GM19043 (cell line): ENCODE measurements at regions not wholly inside any gene's neighbourhood (a gene's known extent, or its start where the extent isn't known, plus 50 kb on each side); places are given as distances from the start of the nearest gene placed in this dataset.
A peak's percentile ranks its signal among the peaks of the same experiment; 100 is the strongest.
"Not testable (repeated sequence)": the region's sequence is repeated elsewhere in the genome, so short reads cannot be mapped to it uniquely, and the experiment has no call there.

Experiments
- ATAC-seq: cut with Tn5 transposase; IDR thresholded peaks from one replicate; pipeline ENCODE4 v1.9.1; 2021; ENCODE audit warnings: low read depth; ENCODE audit not compliant: unreplicated experiment

DNA sequence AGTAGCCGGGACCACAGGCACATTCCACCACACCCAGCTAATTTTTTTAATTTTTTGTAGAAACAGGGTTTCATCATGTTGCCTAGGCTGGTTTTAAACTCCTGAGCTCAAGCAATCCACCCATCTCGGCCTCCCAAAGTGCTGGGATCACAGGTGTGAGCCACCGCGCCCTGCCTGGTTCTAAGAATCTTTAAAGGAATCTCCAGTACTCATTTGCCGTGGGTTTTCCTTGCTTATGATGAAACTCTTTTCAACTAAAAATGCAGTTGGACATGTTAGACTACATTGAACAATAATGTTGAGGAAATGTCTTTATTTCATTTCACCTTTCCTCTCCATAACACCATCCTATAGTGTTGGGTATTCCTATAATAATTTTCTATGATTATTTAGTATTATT lies 121.6 kb downstream of the ZNF281 start:
- ATAC-seq: no peak

DNA sequence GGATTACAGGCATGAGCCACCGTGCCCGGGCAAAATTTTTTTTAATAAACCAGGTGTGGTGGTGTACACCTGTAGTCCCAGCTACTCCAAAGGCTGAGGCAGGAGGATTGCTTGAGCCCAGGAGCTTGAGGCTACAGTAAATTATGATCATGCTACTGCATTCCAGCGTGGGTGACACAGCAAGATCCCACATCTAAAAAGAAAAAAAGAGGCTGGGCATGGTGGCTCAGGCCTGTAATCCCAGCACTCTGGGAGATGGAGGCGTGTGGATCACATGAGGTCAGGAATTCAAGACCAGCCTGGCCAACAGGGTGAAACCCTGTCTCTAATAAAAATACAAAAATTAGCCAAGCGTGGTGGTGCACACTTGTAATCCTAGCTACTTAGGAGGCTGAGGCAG lies 125.6 kb downstream of the ZNF281 start:
- not testable (repeated sequence) for ATAC-seq

DNA sequence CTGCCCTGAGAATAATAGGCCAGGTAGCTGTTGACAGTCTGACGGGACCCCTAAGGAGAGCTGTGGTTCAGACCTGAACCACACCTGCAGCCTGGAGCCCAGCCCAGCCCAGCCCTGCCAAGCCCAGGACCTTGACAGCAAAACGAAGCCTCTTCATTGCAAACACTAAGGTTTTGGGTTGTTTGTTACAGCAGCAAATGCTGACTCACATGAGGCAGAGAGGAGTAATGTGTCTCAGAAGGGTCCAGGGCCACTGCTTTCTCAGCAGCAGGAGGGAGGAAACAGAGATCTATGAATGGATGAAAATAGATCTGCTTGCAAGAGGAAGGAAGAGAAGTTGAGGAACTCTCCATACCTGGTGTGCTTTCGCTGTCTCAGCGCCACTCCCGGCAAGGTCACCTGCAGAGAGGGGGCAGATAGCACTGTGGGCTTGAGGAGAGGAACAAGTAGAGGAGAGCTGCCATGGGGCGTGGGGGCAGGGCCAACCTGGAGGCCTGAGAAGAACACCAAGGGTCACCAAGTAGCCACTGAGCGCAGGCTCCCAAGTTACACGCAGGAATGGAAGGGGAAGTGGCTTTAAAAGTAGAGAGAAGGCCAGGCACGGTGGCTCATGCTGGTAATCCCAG lies 127.2 kb downstream of the ZNF281 start:
- ATAC-seq: no peak

- no peak for ATAC-seq
Observed at GRCh38 chr1:200281201-200281835, 128.5 kb downstream of the ZNF281 start.

DNA sequence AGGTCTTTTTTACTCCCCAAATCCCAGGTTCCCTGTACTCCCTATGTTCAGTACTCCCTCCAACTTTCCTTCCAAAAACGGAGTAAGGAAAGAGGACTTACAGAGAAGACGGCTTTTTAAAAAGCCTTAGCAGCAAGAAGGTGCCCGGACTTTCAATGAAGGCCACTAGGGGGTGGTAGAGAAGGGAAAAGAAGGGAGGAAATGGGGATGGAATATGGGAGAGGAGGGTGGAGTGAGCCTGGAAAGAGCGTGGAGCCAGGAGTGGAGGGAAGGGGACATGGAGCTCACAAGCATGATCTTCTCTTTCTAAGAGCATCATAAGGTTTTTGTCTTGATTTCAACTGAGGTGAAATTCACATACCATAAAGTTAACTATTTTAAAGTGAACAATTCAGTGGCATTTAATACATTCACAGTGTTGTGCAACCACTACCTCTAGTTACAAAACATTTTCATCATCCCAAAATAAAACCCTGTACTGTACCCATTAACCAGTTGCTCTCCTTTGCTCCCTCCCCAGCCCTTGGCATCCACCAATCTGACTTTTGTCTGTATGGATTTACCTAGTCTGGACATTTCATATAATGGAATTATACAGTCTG lies 129.9 kb downstream of the ZNF281 start:
- ATAC-seq: no peak

DNA sequence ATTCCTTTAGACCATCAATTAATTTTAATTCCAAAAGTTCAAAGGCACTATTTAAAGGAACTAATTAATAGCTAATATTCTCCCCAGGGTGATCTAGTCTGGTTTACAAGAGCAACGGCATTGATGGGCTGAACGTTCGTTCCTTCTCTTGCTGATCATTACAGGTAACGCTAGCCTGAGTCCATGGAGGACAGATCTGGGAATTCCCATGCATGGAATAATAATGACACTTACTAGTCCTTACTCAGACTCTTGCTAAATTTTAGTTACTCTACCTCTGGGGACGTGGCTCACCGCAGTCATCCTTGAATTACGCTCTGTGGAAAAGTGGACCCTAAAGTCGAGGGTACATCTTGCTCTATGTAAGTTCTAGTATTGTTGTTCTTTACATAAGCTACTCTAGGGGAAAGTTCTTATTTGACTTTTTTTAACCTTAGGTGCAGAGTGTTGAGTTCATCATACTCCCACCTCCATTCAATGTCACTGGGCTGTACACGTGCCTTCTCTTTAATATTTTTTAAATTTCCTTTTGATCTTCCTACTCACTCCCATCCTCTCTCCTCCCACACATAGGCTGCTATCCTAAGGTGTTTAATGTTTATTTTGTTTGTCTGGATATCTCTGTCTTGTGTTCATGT lies 133.9 kb downstream of the ZNF281 start:
- ATAC-seq: no peak

DNA sequence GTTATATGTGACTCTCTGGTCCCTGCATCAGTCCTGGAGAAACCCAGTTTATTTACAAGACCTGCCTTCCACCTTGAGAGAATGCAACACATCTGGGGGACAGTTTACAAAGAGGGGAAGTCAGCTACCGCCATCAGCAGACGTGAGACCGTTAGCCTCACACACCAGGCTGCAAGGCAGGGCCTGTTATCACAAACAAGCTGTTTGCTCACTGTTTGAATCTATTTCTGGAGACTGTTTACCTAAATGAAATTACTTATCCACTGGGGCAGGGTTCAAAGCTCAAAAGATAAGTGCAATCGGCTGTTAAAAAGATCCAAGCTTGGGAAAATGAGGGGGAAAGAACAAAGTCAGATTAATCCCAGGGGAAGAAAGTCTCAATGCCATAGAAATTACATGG lies 134.4 kb downstream of the ZNF281 start:
- ATAC-seq: no peak

- no peak for ATAC-seq
Observed at GRCh38 chr1:200274116-200274515, 135.7 kb downstream of the ZNF281 start.

DNA sequence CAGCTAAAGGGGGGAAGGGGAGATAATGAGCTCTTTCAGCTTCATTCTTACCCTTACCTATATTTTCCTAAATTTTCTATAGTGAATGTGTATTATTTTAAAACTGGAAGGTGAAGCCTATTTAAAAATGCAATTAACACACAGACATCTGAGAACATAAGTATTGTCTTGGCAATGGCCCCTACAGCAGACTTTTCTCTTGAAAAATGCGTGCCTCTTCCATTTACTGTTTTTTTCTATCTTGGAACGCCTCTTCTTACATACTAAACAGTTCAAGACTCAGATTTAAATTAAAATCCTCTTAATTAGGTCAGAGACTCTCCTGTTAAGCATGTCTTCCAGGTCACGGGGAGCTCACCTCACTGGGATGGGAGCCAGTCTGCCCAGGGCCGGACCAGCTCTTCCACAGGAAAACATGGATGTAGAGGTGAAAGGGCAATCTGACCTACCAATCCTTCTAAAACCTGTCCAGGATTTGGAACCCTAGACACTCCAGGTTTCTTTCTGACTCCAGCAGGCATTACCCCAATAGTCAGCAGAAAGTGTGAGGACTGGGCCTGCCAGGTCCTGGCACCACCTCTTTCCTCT lies 137.3 kb downstream of the ZNF281 start:
- no peak for ATAC-seq

- no peak for ATAC-seq
Observed at GRCh38 chr1:200269256-200269655, 140.6 kb downstream of the ZNF281 start.

DNA sequence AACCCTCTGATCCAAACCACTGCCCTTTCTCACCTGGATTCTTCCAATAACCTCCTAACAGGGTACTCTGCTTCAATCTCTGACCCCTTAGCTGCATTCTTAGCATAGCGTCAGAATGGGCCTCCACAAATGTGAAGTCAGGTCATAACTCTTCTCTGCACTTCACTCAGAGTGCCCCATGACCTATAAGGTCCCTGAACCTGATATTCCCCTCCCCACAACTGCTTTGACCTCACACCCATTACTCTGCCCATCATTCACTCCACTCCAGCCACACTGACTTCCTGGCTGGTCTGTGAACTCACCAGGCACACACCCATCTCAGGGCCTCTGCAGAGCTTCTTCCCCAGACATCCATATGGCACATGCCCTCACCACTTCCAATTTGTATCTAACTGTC lies 141.9 kb downstream of the ZNF281 start:
- no peak for ATAC-seq

DNA sequence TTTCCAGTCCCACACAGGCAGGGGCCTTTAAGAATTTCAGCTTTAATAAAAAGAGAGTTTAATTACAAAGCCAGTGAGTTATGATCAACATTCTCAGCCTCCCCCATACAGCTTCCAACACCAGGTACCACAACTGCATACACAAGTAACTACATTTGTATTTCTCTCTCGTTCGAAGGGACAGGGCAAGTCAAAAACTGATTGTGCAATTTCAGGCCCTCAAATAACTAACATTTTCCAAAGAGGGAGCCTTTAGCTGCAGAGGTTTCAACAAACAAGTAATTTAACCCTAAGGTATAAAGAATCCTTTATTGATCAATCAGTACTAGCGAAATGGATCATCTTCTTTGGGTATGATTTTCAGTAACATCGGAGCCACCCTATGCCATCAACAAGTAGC lies 142.4 kb downstream of the ZNF281 start:
- no peak for ATAC-seq

DNA sequence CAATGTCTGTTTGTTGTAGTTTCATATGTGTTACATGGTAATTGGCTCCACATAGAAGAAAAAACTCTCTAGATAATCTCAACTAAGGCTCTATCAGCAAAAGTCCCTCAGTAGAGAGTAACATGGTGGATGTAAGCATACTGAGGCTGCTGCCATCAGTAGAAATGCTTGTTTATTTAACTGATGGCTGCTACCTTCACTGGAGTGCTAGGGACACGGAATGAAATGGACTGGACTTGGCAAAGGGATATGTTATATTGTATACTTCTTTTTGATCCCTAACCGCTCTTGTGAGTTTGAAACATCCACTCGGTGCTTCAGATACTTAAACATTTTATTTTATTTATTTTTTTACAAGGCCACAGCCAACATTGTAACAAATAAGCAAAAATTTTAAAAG lies 143.0 kb downstream of the ZNF281 start:
- no peak for ATAC-seq

GRCh38 chr1:200265881-200266280 lies 144.0 kb downstream of the ZNF281 start:
- ATAC-seq: no peak

DNA sequence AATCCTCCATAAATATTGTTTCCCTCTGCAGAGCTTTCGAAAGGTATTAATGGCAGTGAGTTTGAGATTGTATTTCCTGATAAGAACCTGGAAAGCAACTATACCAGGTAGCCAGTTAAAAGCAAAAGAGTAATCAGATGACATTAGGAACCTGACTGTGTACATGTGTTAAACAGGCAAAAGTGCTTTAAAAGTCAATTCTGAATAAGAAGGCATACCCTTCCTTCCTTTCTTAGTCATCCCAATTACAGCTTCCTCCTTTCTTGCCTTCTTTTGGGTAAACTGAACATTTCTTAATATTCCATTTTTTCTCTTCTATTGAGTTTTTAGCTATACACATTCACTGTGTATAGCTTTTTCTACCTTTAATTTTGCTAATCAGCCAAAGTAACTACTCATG lies 144.7 kb downstream of the ZNF281 start:
- no peak for ATAC-seq

- ATAC-seq: no peak
Observed at GRCh38 chr1:200263203-200263602, 146.6 kb downstream of the ZNF281 start.

- no peak for ATAC-seq
Observed at GRCh38 chr1:200262326-200262965, 147.4 kb downstream of the ZNF281 start.

GRCh38 chr1:200260597-200261335 lies 149.1 kb downstream of the ZNF281 start:
- no peak for ATAC-seq

GRCh38 chr1:200258447-200259375 lies 151.1 kb downstream of the ZNF281 start:
- peak; percentile 65 for ATAC-seq
